MM.1S (cell line): ENCODE measurements at regions not wholly inside any gene's neighbourhood (a gene's known extent, or its start where the extent isn't known, plus 50 kb on each side); places are given as distances from the start of the nearest gene placed in this dataset.
A peak's percentile ranks its signal among the peaks of the same experiment; 100 is the strongest.

Experiments used
- DNase-seq: peaks from one replicate; pipeline ENCODE4 v3.0.0-alpha.2; 2015
- H2AFZ ChIP-seq: fragments of 300-600 bp; sonication (generic); 2 replicates; pipeline ENCODE4 v1.6.0; 2016; ENCODE audit warnings: antibody characterized with exemption, low read length
- H3F3A ChIP-seq: fragments of 300-600 bp; sonication (generic); 2 replicates; pipeline ENCODE4 v1.6.1; 2016; ENCODE audit warnings: mild to moderate bottlenecking, antibody characterized with exemption, low read length, moderate library complexity, mixed read lengths; ENCODE audit not compliant: insufficient read depth
- H3K27ac ChIP-seq: fragments of 300-600 bp; sonication (generic); 2 replicates; pipeline ENCODE4 v1.5.1; 2016; ENCODE audit warnings: mild to moderate bottlenecking, low read length
- H3K27me3 ChIP-seq: fragments of 300-600 bp; sonication (generic); replicated peaks from 2 replicates; pipeline ENCODE4 v1.6.0; 2016; ENCODE audit warnings: low read length; ENCODE audit not compliant: insufficient read depth
- H3K36me3 ChIP-seq: fragments of 300-600 bp; sonication (generic); replicated peaks from 2 replicates; pipeline ENCODE4 v1.6.1; 2016; ENCODE audit warnings: mild to moderate bottlenecking, low read length, mixed read lengths; ENCODE audit not compliant: insufficient read depth
- H3K4me1 ChIP-seq: fragments of 300-600 bp; sonication (generic); 2 replicates; pipeline ENCODE4 v1.6.1; 2016; ENCODE audit warnings: low read length, mixed read lengths
- H3K4me2 ChIP-seq: fragments of 300-600 bp; sonication (generic); 2 replicates; pipeline ENCODE4 v1.6.0; 2016; ENCODE audit warnings: low read depth, low read length
- H3K4me3 ChIP-seq: fragments of 300-600 bp; sonication (generic); 2 replicates; pipeline ENCODE4 v1.5.1; 2016; ENCODE audit warnings: low read length, mixed read lengths
- H3K79me2 ChIP-seq: fragments of 300-600 bp; sonication (generic); 2 replicates; pipeline ENCODE4 v1.6.1; 2016; ENCODE audit warnings: mixed run types, low read length, mixed read lengths
- H3K9ac ChIP-seq: fragments of 300-600 bp; sonication (generic); 2 replicates; pipeline ENCODE4 v1.6.1; 2016; ENCODE audit warnings: low read length, mixed read lengths
- H3K9me2 ChIP-seq: fragments of 300-600 bp; sonication (generic); replicated peaks from 2 replicates; pipeline ENCODE4 v1.6.1; 2016; ENCODE audit warnings: mild to moderate bottlenecking, low read length, mixed read lengths; ENCODE audit not compliant: insufficient read depth
- H3K9me3 ChIP-seq: fragments of 300-600 bp; sonication (generic); replicated peaks from 2 replicates; pipeline ENCODE4 v1.6.1; 2016; ENCODE audit warnings: mild to moderate bottlenecking, low read length, mixed read lengths; ENCODE audit not compliant: insufficient read depth
- H4K20me1 ChIP-seq: fragments of 300-600 bp; sonication (generic); 2 replicates; pipeline ENCODE4 v1.6.1; 2016; ENCODE audit warnings: mild to moderate bottlenecking, low read length, moderate library complexity, mixed read lengths; ENCODE audit not compliant: insufficient read depth
- EZH2 ChIP-seq: fragments of 300-600 bp; sonication (generic); optimal IDR thresholded peaks from 2 replicates; pipeline ENCODE3; 2017; ENCODE audit warnings: low read depth, mild to moderate bottlenecking, antibody characterized with exemption, low read length, mixed read lengths
- EZH2phosphoT487 ChIP-seq: fragments of 300-600 bp; sonication (generic); IDR thresholded peaks from 2 replicates; pipeline ENCODE4 v1.6.1; 2018; ENCODE audit warnings: antibody characterized with exemption, low read length
- TF ChIP-seq, protein P1 (sequence below): fragments of 300-600 bp; sonication (generic); IDR thresholded peaks from 2 replicates; pipeline ENCODE4 v1.5.1; 2016; ENCODE audit warnings: antibody characterized with exemption, low read length, mixed read lengths

DNA sequence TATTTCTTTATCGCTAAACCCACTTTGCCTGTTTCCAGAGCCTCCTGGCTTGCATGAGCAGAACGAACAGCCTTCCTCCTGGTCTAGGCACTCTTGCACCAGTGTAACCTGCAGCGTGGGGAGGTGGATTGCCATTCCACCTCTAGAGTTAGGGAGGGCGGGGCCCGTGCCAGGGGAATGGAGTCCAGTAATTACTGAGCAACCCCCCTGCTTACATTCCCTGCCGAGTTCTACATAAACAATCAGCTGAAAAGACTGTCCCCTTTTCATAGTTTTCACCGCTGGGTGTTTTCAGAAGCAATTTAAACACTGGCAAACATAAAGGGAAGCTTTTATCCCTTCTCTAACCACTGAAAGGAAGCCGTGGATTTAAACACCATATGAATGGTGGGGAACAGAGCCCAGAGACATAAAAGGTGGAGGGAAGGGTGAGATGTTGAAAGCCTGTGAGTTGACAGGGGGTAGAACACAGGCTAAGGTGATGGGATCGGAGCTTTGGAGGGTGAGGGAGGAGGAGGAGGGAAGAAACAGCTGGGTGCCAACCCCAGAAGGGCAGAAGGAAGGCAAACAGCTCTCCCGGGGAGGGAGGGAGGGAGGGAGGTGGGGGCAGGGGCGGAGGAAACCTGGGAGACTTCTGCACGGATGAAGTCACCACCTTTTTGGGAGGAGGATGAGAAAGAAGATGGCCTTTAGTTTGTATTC, 68.0 kb upstream of the WDR26 start:
- H3K27ac ChIP-seq = peak overlapping the region; percentile 76; the same call in 1 of the 2 replicates
- TF ChIP-seq, protein P1, sequence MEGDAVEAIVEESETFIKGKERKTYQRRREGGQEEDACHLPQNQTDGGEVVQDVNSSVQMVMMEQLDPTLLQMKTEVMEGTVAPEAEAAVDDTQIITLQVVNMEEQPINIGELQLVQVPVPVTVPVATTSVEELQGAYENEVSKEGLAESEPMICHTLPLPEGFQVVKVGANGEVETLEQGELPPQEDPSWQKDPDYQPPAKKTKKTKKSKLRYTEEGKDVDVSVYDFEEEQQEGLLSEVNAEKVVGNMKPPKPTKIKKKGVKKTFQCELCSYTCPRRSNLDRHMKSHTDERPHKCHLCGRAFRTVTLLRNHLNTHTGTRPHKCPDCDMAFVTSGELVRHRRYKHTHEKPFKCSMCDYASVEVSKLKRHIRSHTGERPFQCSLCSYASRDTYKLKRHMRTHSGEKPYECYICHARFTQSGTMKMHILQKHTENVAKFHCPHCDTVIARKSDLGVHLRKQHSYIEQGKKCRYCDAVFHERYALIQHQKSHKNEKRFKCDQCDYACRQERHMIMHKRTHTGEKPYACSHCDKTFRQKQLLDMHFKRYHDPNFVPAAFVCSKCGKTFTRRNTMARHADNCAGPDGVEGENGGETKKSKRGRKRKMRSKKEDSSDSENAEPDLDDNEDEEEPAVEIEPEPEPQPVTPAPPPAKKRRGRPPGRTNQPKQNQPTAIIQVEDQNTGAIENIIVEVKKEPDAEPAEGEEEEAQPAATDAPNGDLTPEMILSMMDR = no peak
- TF ChIP-seq EZH2 = no peak
- no peak for TF ChIP-seq EZH2phosphoT487
- H3K4me2 ChIP-seq = peak overlapping the region; percentile 57; the same call in 1 of the 2 replicates
- DNase-seq = no peak
- no peaks in the 10 kb centered on the region for H4K20me1 ChIP-seq
- H3K9me2 ChIP-seq = no peaks in the 10 kb centered on the region
- peaks cover 32% of the 10 kb centered on the region for H3F3A ChIP-seq
- no peaks in the 10 kb centered on the region for H3K36me3 ChIP-seq
- no peaks in the 10 kb centered on the region for H3K9me3 ChIP-seq
- peaks cover 42% of the 10 kb centered on the region for H3K4me1 ChIP-seq
- H2AFZ ChIP-seq = peak overlapping the region; percentile 78
- H3K4me3 ChIP-seq = peak overlapping the region; percentile 13; the same call in 1 of the 2 replicates
- H3K9ac ChIP-seq = no peak overlapping the region
- H3K79me2 ChIP-seq = no peaks in the 10 kb centered on the region
- H3K27me3 ChIP-seq = no peaks in the 10 kb centered on the region

DNA sequence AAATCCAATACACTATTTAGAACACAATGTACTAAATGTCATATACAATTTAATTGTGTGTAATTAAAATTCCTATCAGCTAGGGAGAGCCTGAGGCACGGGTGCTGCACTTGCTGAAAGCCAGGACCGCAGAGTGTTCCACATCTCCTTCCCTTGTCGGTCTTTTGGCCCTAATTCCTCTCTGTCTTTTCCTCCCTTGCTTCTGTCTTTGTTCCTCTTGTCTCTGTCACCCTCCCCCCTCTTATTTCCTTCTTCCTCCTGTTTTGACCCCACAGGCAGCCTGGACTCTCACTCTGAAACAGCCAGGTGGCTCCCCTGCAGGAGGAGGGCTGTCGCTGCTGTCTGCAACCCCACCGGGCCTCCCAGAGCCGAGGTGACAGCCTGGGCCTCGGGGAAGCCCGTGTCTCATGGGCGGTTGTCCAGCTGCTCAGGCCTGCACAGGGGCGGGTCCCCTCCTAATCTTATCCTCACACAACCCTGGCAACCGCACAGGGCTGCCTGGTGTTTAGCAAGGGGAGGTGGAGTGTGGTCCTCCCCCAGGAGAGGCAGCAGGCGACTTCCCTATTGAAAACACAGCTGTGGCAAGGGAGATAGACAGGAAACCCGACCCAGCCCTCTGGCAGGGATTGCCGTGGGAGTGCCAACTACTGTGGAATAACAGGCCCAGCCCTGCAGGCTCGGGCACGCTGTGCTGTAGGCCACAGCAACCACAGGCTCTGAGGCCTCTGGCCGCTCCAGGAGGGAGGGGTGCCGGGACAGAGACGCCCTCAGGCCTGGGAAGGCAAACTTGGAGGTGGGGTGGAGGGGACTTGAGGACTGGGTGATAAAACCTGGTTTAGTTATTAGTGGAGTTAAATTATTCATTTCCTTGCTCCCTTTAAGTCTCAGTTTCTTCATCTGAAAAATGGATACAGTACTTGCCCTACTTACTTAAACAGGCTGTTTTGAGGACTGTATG, 68.8 kb upstream of the WDR26 start:
- no peaks in the 10 kb centered on the region for H3K36me3 ChIP-seq
- no peaks in the 10 kb centered on the region for H3K27me3 ChIP-seq
- peak overlapping the region; percentile 76; the same call in 1 of the 2 replicates for H3K27ac ChIP-seq
- no peaks in the 10 kb centered on the region for H3K9me3 ChIP-seq
- no peaks in the 10 kb centered on the region for H3K79me2 ChIP-seq
- peak overlapping the region; percentile 78 for H2AFZ ChIP-seq
- TF ChIP-seq, protein P1 = peak; percentile 64
- TF ChIP-seq EZH2 = no peak
- no peak for TF ChIP-seq EZH2phosphoT487
- peak; percentile 90 for DNase-seq
- no peaks in the 10 kb centered on the region for H3K9me2 ChIP-seq
- H3K4me3 ChIP-seq = peak overlapping the region; percentile 13; the same call in 1 of the 2 replicates
- H4K20me1 ChIP-seq = no peaks in the 10 kb centered on the region
- peak overlapping the region; percentile 26; the same call in 1 of the 2 replicates for H3K9ac ChIP-seq
- H3K4me2 ChIP-seq = peak overlapping the region; percentile 57
- H3F3A ChIP-seq = peaks cover 24% of the 10 kb centered on the region
- H3K4me1 ChIP-seq = peaks cover 34% of the 10 kb centered on the region

DNA sequence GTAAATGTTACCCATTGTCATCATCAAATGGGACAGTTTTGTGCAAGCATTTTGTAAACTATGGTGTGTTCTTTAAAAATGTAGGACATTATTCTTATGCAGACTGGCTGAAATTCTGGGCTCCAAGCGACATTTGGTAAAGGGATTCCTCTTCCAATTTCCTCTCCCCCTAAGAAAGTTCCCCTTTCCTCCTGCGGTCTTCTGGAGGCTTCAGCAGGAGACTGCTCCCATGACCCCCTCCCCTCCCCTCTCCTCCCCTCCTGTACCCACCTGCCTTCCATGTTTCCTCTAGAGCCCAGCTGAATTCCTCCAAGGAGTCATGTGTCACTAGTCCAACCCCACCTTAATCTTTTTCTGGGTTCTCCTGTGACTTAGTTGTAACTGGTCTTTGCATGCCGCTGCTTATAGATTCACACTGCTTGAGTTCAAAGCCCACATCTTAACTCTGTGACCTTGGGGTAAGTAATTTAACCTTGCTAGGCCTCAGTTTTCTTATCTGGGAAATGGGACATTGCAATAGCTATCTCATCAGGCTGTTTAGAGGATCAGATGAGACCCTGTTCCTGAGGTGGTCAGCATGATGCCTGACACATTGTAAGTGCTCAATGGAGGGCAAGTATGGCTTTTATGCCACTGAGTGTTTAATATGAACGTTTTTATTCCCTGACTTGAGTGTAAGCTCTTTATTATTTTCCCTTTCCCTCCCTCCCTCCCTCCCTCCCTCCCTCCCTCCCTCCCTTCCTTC, 69.9 kb upstream of the WDR26 start:
- Histone ChIP-seq H3K27me3 (no peaks in the 10 kb centered on the region), H3K79me2 (no peaks in the 10 kb centered on the region), H3K9ac (no peak overlapping the region), H2AFZ (peak overlapping the region; percentile 78), H3K4me3 (no peak overlapping the region), H3K4me1 (peaks cover 28% of the 10 kb centered on the region), H3F3A (peaks cover 17% of the 10 kb centered on the region), H4K20me1 (no peaks in the 10 kb centered on the region), H3K27ac (peak overlapping the region; percentile 76; the same call in 1 of the 2 replicates), H3K4me2 (peak overlapping the region; percentile 57; the same call in 1 of the 2 replicates), H3K36me3 (no peaks in the 10 kb centered on the region), H3K9me3 (no peaks in the 10 kb centered on the region), H3K9me2 (no peaks in the 10 kb centered on the region)
- DNase-seq = no peak
- TF ChIP-seq, protein P1 = no peak
- no peak for TF ChIP-seq EZH2phosphoT487
- TF ChIP-seq EZH2 = no peak
